ENCODE measurements at regions not wholly inside any gene's neighbourhood (a gene's known extent, or its start where the extent isn't known, plus 50 kb on each side); places are given as distances from the start of the nearest gene placed in this dataset.

GRCh38 chr10:78764846-78765430 lies 303.8 kb upstream of the ZMIZ1 start:
- H3K9me3 ChIP-seq (replicated peaks in 1 of 3): no peaks in the 10 kb centered on the region
- no peaks in the 10 kb centered on the region for H3K36me3 ChIP-seq (replicated peaks in 1 of 2)
- DNase-seq: no peak
- no peaks in the 10 kb centered on the region for H3K27me3 ChIP-seq
- H3K4me3 ChIP-seq: no peak overlapping the region
- H3K4me1 ChIP-seq (replicated peaks in 1 of 2): peaks cover 0 to 6% of the 10 kb centered on the region in 2 donors
- intact Hi-C loops (cut with DNase I): no loop called here
- WGBS, 4 donors: 95 to 100% (median 97%) methylated on average over 4 of the region's 4 CpGs
- TF ChIP-seq, protein P1, sequence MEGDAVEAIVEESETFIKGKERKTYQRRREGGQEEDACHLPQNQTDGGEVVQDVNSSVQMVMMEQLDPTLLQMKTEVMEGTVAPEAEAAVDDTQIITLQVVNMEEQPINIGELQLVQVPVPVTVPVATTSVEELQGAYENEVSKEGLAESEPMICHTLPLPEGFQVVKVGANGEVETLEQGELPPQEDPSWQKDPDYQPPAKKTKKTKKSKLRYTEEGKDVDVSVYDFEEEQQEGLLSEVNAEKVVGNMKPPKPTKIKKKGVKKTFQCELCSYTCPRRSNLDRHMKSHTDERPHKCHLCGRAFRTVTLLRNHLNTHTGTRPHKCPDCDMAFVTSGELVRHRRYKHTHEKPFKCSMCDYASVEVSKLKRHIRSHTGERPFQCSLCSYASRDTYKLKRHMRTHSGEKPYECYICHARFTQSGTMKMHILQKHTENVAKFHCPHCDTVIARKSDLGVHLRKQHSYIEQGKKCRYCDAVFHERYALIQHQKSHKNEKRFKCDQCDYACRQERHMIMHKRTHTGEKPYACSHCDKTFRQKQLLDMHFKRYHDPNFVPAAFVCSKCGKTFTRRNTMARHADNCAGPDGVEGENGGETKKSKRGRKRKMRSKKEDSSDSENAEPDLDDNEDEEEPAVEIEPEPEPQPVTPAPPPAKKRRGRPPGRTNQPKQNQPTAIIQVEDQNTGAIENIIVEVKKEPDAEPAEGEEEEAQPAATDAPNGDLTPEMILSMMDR (IDR thresholded peaks at IDR 0.05): no peak
- no peak for TF ChIP-seq POLR2A (IDR thresholded peaks at IDR 0.05)
- H3K27ac ChIP-seq: no peak overlapping the region

- H3K27ac ChIP-seq: no peak overlapping the region
- peak in 1 of 7 donors; percentile 10 for DNase-seq
- H3K9me3 ChIP-seq (replicated peaks in 1 of 3): no peaks in the 10 kb centered on the region
- intact Hi-C loops (cut with DNase I): no loop called here
- no peaks in the 10 kb centered on the region for H3K4me1 ChIP-seq (replicated peaks in 1 of 2)
- no peaks in the 10 kb centered on the region for H3K27me3 ChIP-seq
- H3K4me3 ChIP-seq: no peak overlapping the region
- no peak for TF ChIP-seq POLR2A (IDR thresholded peaks at IDR 0.05)
- TF ChIP-seq, protein P1 (IDR thresholded peaks at IDR 0.05): no peak
- no peaks in the 10 kb centered on the region for H3K36me3 ChIP-seq (replicated peaks in 1 of 2)
- 89 to 91% (median 90%) methylated on average over 16 of the region's 16 CpGs for WGBS, 4 donors
Observed at GRCh38 chr10:78765726-78766335, 302.9 kb upstream of the ZMIZ1 start.

DNA sequence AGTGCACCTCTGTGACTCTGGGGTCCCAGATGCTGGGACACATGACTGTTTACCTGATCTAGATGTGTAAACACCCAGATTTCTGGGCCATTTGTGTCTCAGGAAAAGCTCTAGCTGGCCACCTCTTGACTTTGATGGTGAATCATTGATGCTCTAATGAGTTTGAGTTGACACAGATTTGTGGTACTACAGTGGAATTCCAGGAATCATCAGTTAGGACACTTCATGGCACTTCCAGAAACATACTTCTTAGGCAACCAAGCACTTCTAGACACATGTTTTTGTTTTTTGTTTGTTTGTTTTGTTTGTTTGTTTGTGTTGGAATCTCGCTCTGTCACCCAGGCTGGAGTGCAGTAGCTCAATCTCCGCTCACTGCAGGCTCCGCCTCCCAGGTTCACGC lies 302.2 kb upstream of the ZMIZ1 start:
- TF ChIP-seq, protein P1 (IDR thresholded peaks at IDR 0.05): no peak
- TF ChIP-seq POLR2A (IDR thresholded peaks at IDR 0.05): no peak
- Histone ChIP-seq H3K4me1 (replicated peaks in 1 of 2) (peaks cover 5 to 6% of the 10 kb centered on the region in 2 donors), H3K36me3 (replicated peaks in 1 of 2) (no peaks in the 10 kb centered on the region), H3K9me3 (replicated peaks in 1 of 3) (no peaks in the 10 kb centered on the region), H3K4me3 (no peak overlapping the region), H3K27ac (no peak overlapping the region), H3K27me3 (no peaks in the 10 kb centered on the region)
- DNase-seq: no peak
- 98 to 100% (median 98%) methylated on average over 4 of the region's 4 CpGs for WGBS, 4 donors
- intact Hi-C loops (cut with DNase I): no loop called here

- H3K4me3 ChIP-seq: no peak overlapping the region
- TF ChIP-seq, protein P1 (IDR thresholded peaks at IDR 0.05): no peak
- TF ChIP-seq POLR2A (IDR thresholded peaks at IDR 0.05): no peak
- H3K36me3 ChIP-seq (replicated peaks in 1 of 2): no peaks in the 10 kb centered on the region
- no peaks in the 10 kb centered on the region for H3K27me3 ChIP-seq
- no peaks in the 10 kb centered on the region for H3K9me3 ChIP-seq (replicated peaks in 1 of 3)
- no peak for DNase-seq
- H3K27ac ChIP-seq: no peak overlapping the region
- WGBS, 4 donors: 85 to 92% (median 88%) methylated on average over 14 of the region's 14 CpGs
- intact Hi-C loops (cut with DNase I): no loop called here
- H3K4me1 ChIP-seq (replicated peaks in 1 of 2): peaks cover 6 to 7% of the 10 kb centered on the region in 2 donors
Observed at GRCh38 chr10:78768041-78768835, 300.5 kb upstream of the ZMIZ1 start.
